GM19468 (cell line): ENCODE measurements at regions not wholly inside any gene's neighbourhood (a gene's known extent, or its start where the extent isn't known, plus 50 kb on each side); places are given as distances from the start of the nearest gene placed in this dataset.
"Not testable (repeated sequence)": the region's sequence is repeated elsewhere in the genome, so short reads cannot be mapped to it uniquely, and the experiment has no call there.

ENCODE experiments used
- ATAC-seq: cut with Tn5 transposase; IDR thresholded peaks from one replicate; pipeline ENCODE4 v1.9.1; 2021; ENCODE audit warnings: mild to moderate bottlenecking, moderate library complexity, moderate number of reproducible peaks; ENCODE audit not compliant: unreplicated experiment; ENCODE audit errors: extremely low read depth

DNA sequence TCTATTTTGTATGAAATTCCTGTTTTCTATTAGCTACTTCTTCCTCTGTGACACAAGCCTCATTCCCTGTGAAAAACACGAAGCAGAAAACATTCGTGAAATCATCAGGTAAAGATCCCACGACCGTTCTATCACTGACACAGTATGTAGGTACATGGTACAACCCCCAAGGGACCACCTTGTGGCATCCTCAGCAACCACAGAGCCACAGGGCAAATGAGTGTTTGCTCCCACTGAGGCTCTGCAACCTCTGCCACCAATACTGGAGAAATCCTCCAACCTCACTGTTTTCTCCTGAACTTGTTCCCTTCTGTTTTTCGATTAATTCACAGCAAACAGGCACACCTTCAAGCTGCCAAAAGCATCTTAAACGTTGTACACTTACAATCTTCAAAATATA is 83.7 kb upstream of the FBXO28 start:
- not testable (repeated sequence) for ATAC-seq

- ATAC-seq, result peak; percentile 67
Observed at GRCh38 chr1:224029286-224030025, 84.5 kb upstream of the FBXO28 start.

- not testable (repeated sequence) for ATAC-seq
Observed at GRCh38 chr1:224028802-224029201, 85.1 kb upstream of the FBXO28 start.

DNA sequence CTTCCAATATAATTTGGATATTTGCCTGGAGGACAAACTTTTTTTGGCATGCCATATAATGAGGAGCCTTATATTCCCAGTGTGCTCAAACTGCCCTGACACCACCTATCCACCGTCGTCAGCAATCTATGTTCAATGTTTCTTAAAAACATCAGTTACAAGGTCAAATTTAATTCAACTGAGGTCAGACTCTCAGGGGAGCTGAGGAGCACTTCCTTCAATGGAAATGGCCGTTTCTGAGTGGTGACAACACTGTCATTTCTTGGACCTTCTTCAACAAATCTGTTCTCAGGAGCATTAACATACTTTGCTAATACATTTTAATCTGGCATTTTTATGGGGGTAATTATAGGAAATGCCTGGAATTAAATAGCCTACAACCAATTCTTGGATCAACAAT is 90.8 kb upstream of the FBXO28 start:
- ATAC-seq, result not testable (repeated sequence)

- ATAC-seq, result not testable (repeated sequence)
Observed at GRCh38 chr1:224022249-224022970, 91.5 kb upstream of the FBXO28 start.

DNA sequence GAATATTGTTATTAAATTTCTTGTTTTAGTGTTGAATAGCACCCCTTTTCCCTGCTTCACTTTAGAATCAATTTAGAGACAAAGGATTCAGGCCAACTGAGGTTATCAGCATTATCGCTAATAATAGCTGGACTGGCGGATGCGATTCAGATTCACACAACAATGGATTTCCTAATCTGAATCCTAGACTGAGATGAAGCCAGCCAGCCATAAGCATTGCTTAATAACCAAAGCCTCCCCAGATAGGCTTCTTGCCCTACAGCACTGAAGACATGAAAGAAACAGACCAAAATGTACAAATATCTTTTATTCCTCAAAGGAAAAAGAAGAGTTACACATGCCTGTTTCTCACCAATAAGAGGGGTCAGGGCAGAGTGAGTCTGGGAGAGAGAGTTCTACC is 94.0 kb upstream of the FBXO28 start:
- ATAC-seq, result not testable (repeated sequence)

DNA sequence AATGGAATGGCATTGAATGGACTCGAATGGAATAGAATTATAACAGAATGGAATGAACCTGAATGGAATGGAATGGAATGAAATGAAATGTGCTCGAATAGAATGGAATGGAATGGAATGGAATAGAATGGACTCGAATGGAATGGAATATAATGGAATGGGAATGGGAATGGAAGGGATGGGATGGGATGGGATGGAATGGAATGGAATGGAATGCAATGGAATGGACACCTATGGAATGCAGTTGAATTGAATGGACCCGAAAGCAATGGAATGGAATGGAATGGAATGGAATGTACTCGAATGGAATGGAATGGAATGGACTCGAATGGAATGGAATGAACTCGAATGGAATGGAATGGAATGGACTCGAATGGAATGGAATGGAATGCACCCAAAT is 98.1 kb upstream of the FBXO28 start:
- ATAC-seq, result not testable (repeated sequence)

DNA sequence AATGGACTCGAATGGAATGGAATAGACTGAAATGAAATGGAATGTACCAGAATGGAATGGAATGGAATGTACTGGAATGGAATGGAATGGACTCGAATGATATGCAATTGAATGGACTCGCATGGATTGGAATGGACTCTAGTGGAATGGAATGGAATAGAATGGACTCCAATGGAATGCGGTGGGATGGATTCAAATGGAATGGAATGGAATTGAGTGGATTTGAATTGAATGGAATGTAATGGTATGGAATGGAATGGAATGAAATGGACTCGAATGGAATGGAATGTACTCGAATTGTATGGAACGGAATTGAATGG is 99.6 kb upstream of the FBXO28 start:
- no peak for ATAC-seq

- ATAC-seq, result not testable (repeated sequence)
Observed at GRCh38 chr1:224013626-224014329, 100.1 kb upstream of the FBXO28 start.

DNA sequence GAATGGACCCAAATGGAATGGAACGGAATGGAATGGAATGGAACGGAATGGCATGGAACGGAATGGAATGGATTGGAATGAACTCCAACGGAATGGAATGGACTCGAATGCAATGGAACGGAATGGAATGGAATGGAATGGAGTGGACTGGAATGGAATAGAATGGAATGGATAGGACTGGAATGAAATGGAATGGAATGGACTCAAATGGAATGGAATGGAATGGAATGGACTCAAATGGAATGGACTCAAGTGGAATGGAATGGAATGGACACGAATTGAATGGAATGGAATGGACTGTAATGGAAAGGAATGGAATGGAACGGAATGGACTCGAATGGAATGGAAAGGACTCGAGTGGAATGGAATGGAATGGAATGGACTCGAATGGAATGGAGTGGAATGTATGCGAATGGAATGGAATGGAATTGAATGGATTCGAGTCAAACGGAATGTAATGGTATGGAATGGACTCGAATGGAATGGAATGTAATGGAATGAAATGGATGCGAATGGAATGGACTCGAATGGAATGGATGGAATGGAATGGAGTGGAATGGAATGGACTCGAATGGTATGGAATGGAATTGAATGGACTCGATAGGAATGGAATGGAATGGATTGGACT is 101.0 kb upstream of the FBXO28 start:
- ATAC-seq, result not testable (repeated sequence)

DNA sequence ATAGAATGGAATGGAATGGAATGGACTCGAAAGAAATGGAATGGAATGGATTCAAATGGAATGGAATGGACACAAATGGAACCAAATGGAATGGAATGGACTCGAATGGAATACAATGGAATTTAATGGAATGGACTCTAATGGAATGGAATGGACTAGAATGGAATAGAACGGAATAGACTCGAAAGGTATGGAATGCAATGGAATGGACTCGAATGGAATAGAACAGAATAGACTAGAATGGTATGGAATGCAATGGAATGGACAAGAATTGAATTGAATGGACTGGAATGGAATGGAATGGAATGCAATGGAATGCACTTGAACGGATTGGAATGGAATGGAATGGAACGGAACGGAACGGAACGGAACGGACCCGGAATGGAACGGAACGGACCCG is 101.7 kb upstream of the FBXO28 start:
- ATAC-seq, result not testable (repeated sequence)

DNA sequence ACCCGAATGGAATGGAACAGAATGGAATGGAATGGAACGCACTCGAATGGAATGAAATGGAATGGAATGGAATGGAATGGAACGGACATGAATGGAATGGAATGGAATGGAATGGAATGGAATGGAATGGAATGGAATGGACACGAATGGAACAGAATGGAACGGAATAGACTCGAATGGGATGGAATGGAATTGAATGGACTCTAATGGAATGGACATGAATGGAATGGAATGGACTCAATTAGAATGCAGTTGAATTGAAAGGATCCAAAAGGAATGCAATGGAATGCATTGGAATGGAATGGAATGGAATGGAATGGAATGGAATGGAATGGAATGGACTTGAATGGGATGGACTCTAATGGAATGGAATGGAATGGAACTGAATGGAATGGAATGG is 102.2 kb upstream of the FBXO28 start:
- ATAC-seq, result not testable (repeated sequence)

DNA sequence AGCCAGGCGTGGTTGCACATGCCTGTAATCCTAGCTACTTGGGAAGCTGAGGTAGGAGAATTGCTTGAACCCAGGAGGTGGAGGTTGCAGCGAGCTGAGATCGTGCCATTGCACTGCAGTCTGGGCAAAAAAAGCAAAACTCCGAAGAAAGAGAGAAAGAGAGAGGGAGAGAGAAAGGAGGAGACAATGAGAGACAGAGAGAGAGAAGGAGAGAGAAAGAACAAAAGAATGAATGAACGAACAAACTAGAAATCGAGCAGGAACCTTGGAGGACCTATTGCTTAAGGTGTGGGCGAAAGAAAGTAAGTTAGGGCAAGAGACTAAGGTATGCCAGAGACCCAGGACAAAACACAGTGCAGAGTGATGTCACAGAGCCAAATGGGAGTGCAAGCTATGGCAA is 102.8 kb upstream of the FBXO28 start:
- ATAC-seq, result not testable (repeated sequence)

DNA sequence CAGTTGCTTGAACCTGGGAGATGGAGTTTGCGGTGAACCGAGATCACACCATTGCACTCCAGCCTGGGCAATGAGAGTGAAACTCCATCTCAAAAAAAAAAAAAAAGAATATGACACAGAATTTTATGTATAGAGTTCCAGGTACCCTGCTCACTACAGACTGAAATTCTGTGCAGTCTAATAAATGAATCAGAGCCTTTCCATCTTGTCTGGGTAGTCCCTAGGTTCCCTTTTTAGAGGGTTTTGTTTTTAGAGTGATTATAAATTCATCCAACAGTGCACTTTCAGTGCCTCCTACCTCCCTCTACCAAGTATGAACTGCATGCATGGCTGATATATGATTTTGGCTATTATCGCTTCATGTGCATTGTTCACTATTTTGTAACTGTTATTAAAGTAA is 107.9 kb upstream of the FBXO28 start:
- not testable (repeated sequence) for ATAC-seq

- not testable (repeated sequence) for ATAC-seq
Observed at GRCh38 chr1:224004552-224005315, 109.2 kb upstream of the FBXO28 start.

DNA sequence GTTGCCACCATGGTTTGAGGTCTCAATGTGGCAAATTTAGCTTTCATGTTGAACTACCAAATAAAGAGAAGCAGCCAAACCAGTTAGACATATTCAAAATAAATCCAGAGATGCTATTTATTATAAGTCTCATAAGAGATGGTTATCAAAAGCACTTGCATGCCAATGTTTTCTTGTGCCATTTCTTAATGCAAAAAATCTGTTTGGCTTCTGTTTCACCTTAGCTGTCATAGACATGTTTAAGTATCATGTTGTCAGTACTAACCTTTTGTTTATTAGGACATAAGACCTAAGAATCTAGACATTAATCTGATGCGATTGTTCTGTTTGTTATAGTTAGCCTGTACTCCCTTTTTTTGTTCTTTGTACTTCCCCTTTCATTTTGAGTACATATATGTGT is 110.0 kb upstream of the FBXO28 start:
- ATAC-seq, result not testable (repeated sequence)

- ATAC-seq, result not testable (repeated sequence)
Observed at GRCh38 chr1:224001757-224002156, 112.2 kb upstream of the FBXO28 start.

- not testable (repeated sequence) for ATAC-seq
Observed at GRCh38 chr1:223999761-224000160, 114.2 kb upstream of the FBXO28 start.

DNA sequence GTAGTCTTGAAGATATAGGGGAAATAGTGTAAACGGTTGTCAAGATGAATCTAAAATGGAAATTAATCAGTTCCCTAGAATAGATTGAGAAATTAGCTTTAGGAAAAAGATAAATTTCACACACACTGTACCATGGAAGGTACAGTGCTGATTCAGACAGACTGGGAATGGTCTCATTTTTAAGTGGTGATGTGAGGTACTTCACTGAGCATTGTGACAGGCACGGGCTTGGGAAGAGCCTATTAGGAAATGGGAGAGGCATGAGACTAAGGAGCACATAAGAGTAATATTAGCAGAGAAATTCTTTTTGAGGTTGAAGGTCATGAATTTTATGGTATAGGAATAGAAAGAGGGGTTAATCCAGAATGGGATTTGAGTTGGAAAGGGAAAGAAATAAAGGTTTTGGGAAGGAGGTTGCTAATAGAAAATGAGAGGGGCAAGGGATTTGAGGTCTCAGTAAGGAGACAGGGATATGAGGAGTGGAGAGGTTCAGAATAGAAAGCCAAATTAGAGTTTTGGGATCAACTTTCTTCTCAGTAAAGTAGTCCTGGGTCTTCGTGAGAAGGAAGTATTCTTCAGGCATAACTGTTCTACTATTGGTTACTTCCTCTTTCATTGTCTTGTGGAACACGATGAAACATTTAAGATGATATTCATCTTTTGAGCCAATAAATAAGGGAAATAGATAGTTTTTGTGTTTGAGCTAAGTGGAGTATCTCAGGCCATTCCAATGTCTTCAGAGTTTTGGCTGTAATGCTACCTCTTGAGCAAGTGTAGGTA is 115.0 kb upstream of the FBXO28 start:
- ATAC-seq, result not testable (repeated sequence)
